ENCODE measurements at regions not wholly inside any gene's neighbourhood (a gene's known extent, or its start where the extent isn't known, plus 50 kb on each side); places are given as distances from the start of the nearest gene placed in this dataset.
A peak's percentile ranks its signal among the peaks of the same experiment; 100 is the strongest.

GRCh38 chr6:22827760-22828159, 258.4 kb downstream of the HDGFL1 start:
- H3K27me3 ChIP-seq (ENCODE audit: insufficient read depth, low read length, poor library complexity): no peaks in the 10 kb centered on the region
- H3K9me3 ChIP-seq (ENCODE audit: insufficient read depth, low read length, severe bottlenecking): no peaks in the 10 kb centered on the region
- ATAC-seq (ENCODE audit: insufficient read depth, low read depth): no peak
- no peak overlapping the region for H3K4me2 ChIP-seq (ENCODE audit: insufficient read depth, low read length)
- no peak overlapping the region for H3K27ac ChIP-seq (ENCODE audit: low read length)
- H3K4me1 ChIP-seq (ENCODE audit: insufficient read depth, low read length): no peaks in the 10 kb centered on the region
- no peaks in the 10 kb centered on the region for H3K36me3 ChIP-seq (ENCODE audit: insufficient read depth, low read length)
- no peaks in the 10 kb centered on the region for H4K20me1 ChIP-seq (ENCODE audit: insufficient read depth, low read length)
- H3K79me2 ChIP-seq (ENCODE audit: insufficient read depth, low read length): no peaks in the 10 kb centered on the region
- no peak overlapping the region for H2AFZ ChIP-seq (ENCODE audit: low read depth, low read length)
- H3K4me3 ChIP-seq (ENCODE audit: low read depth in 1 of 2, low read length in 2 of 2): no peak overlapping the region
- no peak for TF ChIP-seq EZH2 (IDR thresholded peaks at IDR 0.05; ENCODE audit: borderline replicate concordance, low read depth, low read length, severe bottlenecking)
- TF ChIP-seq, protein P1, sequence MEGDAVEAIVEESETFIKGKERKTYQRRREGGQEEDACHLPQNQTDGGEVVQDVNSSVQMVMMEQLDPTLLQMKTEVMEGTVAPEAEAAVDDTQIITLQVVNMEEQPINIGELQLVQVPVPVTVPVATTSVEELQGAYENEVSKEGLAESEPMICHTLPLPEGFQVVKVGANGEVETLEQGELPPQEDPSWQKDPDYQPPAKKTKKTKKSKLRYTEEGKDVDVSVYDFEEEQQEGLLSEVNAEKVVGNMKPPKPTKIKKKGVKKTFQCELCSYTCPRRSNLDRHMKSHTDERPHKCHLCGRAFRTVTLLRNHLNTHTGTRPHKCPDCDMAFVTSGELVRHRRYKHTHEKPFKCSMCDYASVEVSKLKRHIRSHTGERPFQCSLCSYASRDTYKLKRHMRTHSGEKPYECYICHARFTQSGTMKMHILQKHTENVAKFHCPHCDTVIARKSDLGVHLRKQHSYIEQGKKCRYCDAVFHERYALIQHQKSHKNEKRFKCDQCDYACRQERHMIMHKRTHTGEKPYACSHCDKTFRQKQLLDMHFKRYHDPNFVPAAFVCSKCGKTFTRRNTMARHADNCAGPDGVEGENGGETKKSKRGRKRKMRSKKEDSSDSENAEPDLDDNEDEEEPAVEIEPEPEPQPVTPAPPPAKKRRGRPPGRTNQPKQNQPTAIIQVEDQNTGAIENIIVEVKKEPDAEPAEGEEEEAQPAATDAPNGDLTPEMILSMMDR (IDR thresholded peaks at IDR 0.05; ENCODE audit: borderline replicate concordance, extremely low read depth, low read length, poor library complexity, severe bottlenecking): no peak
- H3K9ac ChIP-seq (ENCODE audit: low read depth, low read length): no peak overlapping the region
- no peak for DNase-seq

- ATAC-seq (ENCODE audit: insufficient read depth, low read depth) (peak; percentile 53; the same call in 2 of the 3 replicates), DNase-seq (peak; percentile 24)
- no peak overlapping the region for H3K4me3 ChIP-seq (ENCODE audit: low read depth in 1 of 2, low read length in 2 of 2)
- H3K9me3 ChIP-seq (ENCODE audit: insufficient read depth, low read length, severe bottlenecking): no peaks in the 10 kb centered on the region
- H3K9ac ChIP-seq (ENCODE audit: low read depth, low read length): no peak overlapping the region
- H3K36me3 ChIP-seq (ENCODE audit: insufficient read depth, low read length): no peaks in the 10 kb centered on the region
- H4K20me1 ChIP-seq (ENCODE audit: insufficient read depth, low read length): no peaks in the 10 kb centered on the region
- no peak overlapping the region for H2AFZ ChIP-seq (ENCODE audit: low read depth, low read length)
- TF ChIP-seq EZH2 (IDR thresholded peaks at IDR 0.05; ENCODE audit: borderline replicate concordance, low read depth, low read length, severe bottlenecking): no peak
- TF ChIP-seq, protein P1 (IDR thresholded peaks at IDR 0.05; ENCODE audit: borderline replicate concordance, extremely low read depth, low read length, poor library complexity, severe bottlenecking): peak; percentile 73
- no peaks in the 10 kb centered on the region for H3K79me2 ChIP-seq (ENCODE audit: insufficient read depth, low read length)
- no peak overlapping the region for H3K4me2 ChIP-seq (ENCODE audit: insufficient read depth, low read length)
- no peaks in the 10 kb centered on the region for H3K27me3 ChIP-seq (ENCODE audit: insufficient read depth, low read length, poor library complexity)
- no peak overlapping the region for H3K27ac ChIP-seq (ENCODE audit: low read length)
- no peaks in the 10 kb centered on the region for H3K4me1 ChIP-seq (ENCODE audit: insufficient read depth, low read length)
These were observed 259.1 kb downstream of the HDGFL1 start for GRCh38 chr6:22828179-22829062.

DNA sequence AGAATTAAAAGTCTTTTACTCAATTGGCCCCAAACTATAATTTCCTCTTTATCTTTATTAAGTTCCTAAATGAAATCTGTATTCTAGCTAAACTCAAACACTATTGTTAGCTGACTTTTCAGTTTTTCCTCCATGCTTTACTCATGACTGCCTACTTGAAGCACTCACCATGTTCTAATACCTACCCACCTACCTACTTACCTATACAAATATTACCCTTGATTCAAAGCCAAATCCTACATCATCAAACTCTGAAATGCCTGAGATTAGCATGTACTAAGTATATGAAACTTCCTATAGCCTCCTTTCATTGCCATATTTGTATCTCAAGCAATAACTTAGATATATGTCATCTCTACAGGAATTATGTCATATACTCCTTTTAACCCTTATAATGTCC, 259.7 kb downstream of the HDGFL1 start:
- Histone ChIP-seq H3K9me3 (ENCODE audit: insufficient read depth, low read length, severe bottlenecking) (no peaks in the 10 kb centered on the region), H3K27ac (ENCODE audit: low read length) (no peak overlapping the region), H3K4me1 (ENCODE audit: insufficient read depth, low read length) (no peaks in the 10 kb centered on the region), H3K79me2 (ENCODE audit: insufficient read depth, low read length) (no peaks in the 10 kb centered on the region), H4K20me1 (ENCODE audit: insufficient read depth, low read length) (no peaks in the 10 kb centered on the region), H3K27me3 (ENCODE audit: insufficient read depth, low read length, poor library complexity) (no peaks in the 10 kb centered on the region), H2AFZ (ENCODE audit: low read depth, low read length) (no peak overlapping the region), H3K4me3 (ENCODE audit: low read depth in 1 of 2, low read length in 2 of 2) (no peak overlapping the region), H3K9ac (ENCODE audit: low read depth, low read length) (no peak overlapping the region), H3K36me3 (ENCODE audit: insufficient read depth, low read length) (no peaks in the 10 kb centered on the region), H3K4me2 (ENCODE audit: insufficient read depth, low read length) (no peak overlapping the region)
- ATAC-seq (ENCODE audit: insufficient read depth, low read depth): no peak
- DNase-seq: no peak
- TF ChIP-seq EZH2 (IDR thresholded peaks at IDR 0.05; ENCODE audit: borderline replicate concordance, low read depth, low read length, severe bottlenecking): no peak
- TF ChIP-seq, protein P1 (IDR thresholded peaks at IDR 0.05; ENCODE audit: borderline replicate concordance, extremely low read depth, low read length, poor library complexity, severe bottlenecking): no peak

All from DND-41 (cell line).